Activated T-cell treated with anti-CD3 and anti-CD28 coated beads, Interleukin-2, amount 50 U/mL, for 72 hours (primary cell): ENCODE measurements at regions not wholly inside any gene's neighbourhood (a gene's known extent, or its start where the extent isn't known, plus 50 kb on each side); places are given as distances from the start of the nearest gene placed in this dataset.
"Not testable (repeated sequence)": the region's sequence is repeated elsewhere in the genome, so short reads cannot be mapped to it uniquely, and the experiment has no call there.

Experiments
- ATAC-seq, 2 donors: fragments of 150-1000 bp; cut with Tn5 transposase; replicated peaks in 1 of 2; 2 replicates each; pipeline ENCODE4 v1.10.0; 2021; ENCODE audit warnings: moderate library complexity in 2 of 2, mild to moderate bottlenecking in 1 of 2
- DNase-seq, 2 donors: peaks; one replicate each; pipeline ENCODE4 v3.0.0; 2021 to 2022; ENCODE audit warnings: mixed read lengths in 1 of 2
- H3K27ac Mint-ChIP-seq: one replicate; pipeline ENCODE4 v1.8.0; 2022; ENCODE audit warnings: mild to moderate bottlenecking, moderate library complexity, mixed read lengths
- H3K27me3 Mint-ChIP-seq: one replicate; pipeline ENCODE4 v1.8.0; 2022; ENCODE audit warnings: low read depth, mixed read lengths
- H3K36me3 Mint-ChIP-seq, 2 donors: one replicate each; pipeline ENCODE4 v1.8.0; 2022; ENCODE audit warnings: mixed read lengths in 2 of 2, mild to moderate bottlenecking in 1 of 2; ENCODE audit not compliant: insufficient read depth in 2 of 2
- H3K4me1 Mint-ChIP-seq: one replicate; pipeline ENCODE4 v1.8.0; 2022; ENCODE audit warnings: low read depth, mixed read lengths
- H3K4me3 Mint-ChIP-seq, 2 donors: one replicate each; pipeline ENCODE4 v1.8.0; 2022; ENCODE audit warnings: mild to moderate bottlenecking in 2 of 2, mixed read lengths in 2 of 2, moderate library complexity in 2 of 2
- H3K9me3 Mint-ChIP-seq, 2 donors: one replicate each; pipeline ENCODE4 v1.8.0; 2022; ENCODE audit warnings: mixed read lengths in 2 of 2

DNA sequence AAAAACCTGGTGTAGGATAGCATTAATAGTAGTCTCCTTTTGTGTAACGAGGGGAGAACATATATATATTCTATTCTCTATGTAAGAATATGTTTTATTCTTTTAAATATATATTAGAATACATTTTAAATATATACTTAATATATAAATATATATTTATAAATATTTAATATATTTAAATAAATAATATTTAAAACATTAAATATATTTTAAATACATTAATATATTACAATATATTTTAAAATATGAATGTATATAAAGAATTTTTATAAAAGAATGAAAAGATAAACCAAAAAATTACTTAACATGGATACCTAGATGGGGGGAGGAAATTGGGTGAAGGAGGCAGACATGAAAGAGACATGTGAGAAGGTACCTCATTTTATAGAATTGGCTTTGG, 53.0 kb upstream of the ZNF831 start:
- ATAC-seq = no peak
- no peaks in the 10 kb centered on the region for H3K36me3 Mint-ChIP-seq
- H3K27me3 Mint-ChIP-seq = no peaks in the 10 kb centered on the region
- H3K4me3 Mint-ChIP-seq = no peak overlapping the region
- no peaks in the 10 kb centered on the region for H3K4me1 Mint-ChIP-seq
- DNase-seq = no peak
- no peaks in the 10 kb centered on the region for H3K9me3 Mint-ChIP-seq
- no peak overlapping the region for H3K27ac Mint-ChIP-seq

DNA sequence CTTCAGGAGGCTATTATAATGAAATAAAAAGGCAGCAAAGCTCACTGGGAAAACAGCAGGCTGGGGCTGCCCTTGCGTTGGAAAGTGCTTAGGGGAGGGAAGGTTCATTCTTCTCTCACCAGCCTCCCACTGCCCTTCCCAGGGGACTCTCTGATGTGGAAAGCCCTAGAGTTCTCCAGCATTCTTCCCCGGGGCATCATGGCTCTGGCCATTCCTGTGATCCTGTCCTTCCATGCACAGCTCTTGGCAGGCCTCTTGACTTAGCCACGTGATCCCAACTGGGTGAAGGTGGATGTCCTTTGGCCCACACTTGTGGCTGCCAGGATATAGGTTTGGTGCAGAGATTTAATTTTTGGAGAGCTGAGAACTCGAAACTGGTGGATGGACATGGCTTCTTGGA, 58.0 kb upstream of the ZNF831 start:
- DNase-seq = no peak
- Mint-ChIP-seq H3K27ac (no peak overlapping the region), H3K9me3 (no peaks in the 10 kb centered on the region), H3K4me1 (peaks cover 24% of the 10 kb centered on the region), H3K36me3 (no peaks in the 10 kb centered on the region), H3K27me3 (no peaks in the 10 kb centered on the region), H3K4me3 (no peak overlapping the region)
- ATAC-seq = no peak

DNA sequence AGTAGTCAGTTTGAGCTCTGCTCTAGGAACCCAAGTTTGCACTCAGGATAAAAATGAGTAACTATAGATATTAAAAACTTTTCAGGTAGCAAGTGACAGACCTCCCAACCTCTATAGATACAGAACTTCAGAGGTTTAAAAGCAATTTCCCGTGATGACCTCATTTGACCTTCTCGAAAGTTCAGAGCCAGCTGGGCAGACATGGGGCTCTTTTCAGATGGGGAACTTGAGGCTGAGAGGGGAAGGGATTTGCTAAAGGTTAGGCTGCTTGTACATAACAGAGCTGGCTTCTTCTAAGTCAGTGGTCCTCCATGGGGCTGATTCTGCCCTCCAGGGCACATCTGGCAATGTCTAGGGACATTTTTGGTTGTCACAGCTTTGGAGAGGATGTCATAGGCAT, 58.8 kb upstream of the ZNF831 start:
- Mint-ChIP-seq H3K27ac (no peak overlapping the region), H3K36me3 (no peaks in the 10 kb centered on the region), H3K4me1 (peaks cover 24% of the 10 kb centered on the region)

DNA sequence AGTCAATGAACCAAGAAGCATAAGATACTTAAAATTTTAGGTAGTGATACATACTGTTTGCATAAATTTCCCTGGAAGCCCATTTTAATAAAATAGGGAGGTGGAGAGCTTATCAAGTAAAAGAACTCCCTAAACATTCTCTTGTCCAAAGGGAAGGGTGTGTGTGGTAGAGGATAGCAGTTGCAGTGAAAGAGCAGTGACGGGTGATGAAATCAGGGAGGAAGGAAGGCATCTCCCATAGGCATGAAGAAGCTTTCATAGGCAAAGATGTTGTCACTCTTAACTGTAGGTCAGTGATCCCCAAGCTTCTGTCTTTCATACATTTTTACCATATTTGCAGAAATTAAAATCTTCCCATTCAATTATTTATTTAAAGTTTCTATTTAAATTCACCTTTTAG, 60.0 kb upstream of the ZNF831 start:
- Mint-ChIP-seq H3K4me3 (peak overlapping the region in 1 of 2 donors; percentile 34), H3K27ac (peak overlapping the region; percentile 40)

More for the DNA sequence above, 58.8 kb upstream of the ZNF831 start:
- ATAC-seq (no peak), DNase-seq (no peak)
- Mint-ChIP-seq H3K4me3 (no peak overlapping the region), H3K9me3 (no peaks in the 10 kb centered on the region), H3K27me3 (no peaks in the 10 kb centered on the region)

GRCh38 chr20:59102841-59103299, 60.3 kb upstream of the PRELID3B start:
- Mint-ChIP-seq H3K9me3 (no peaks in the 10 kb centered on the region), H3K4me3 (peak overlapping the region; percentile 34 to 42)

More for the DNA sequence above, 60.0 kb upstream of the ZNF831 start:
- ATAC-seq (no peak), DNase-seq (no peak)
- Mint-ChIP-seq H3K27me3 (no peaks in the 10 kb centered on the region), H3K4me1 (peaks cover 24% of the 10 kb centered on the region), H3K9me3 (no peaks in the 10 kb centered on the region), H3K36me3 (no peaks in the 10 kb centered on the region)

GRCh38 chr20:59101961-59102360, 59.4 kb upstream of the PRELID3B start:
- Mint-ChIP-seq H3K9me3 (no peaks in the 10 kb centered on the region), H3K27ac (no peak overlapping the region), H3K4me1 (peaks cover 24% of the 10 kb centered on the region), H3K27me3 (no peaks in the 10 kb centered on the region), H3K36me3 (no peaks in the 10 kb centered on the region), H3K4me3 (no peak overlapping the region)
- no peak for ATAC-seq
- DNase-seq = no peak

More at GRCh38 chr20:59102841-59103299, 60.3 kb upstream of the PRELID3B start:
- peaks cover 24% of the 10 kb centered on the region for H3K4me1 Mint-ChIP-seq
- DNase-seq (no peak), ATAC-seq (peak; percentile 80 to 84)
- H3K36me3 Mint-ChIP-seq = no peaks in the 10 kb centered on the region
- H3K27ac Mint-ChIP-seq = peak overlapping the region; percentile 40
- no peaks in the 10 kb centered on the region for H3K27me3 Mint-ChIP-seq

- H3K27ac Mint-ChIP-seq, H3K36me3 Mint-ChIP-seq, H3K4me3 Mint-ChIP-seq, H3K27me3 Mint-ChIP-seq, DNase-seq, H3K9me3 Mint-ChIP-seq, ATAC-seq: not testable (repeated sequence)
- H3K4me1 Mint-ChIP-seq = peaks cover 22% of the 10 kb centered on the region
These were observed 57.3 kb upstream of the PRELID3B start for GRCh38 chr20:59099864-59100263.

DNA sequence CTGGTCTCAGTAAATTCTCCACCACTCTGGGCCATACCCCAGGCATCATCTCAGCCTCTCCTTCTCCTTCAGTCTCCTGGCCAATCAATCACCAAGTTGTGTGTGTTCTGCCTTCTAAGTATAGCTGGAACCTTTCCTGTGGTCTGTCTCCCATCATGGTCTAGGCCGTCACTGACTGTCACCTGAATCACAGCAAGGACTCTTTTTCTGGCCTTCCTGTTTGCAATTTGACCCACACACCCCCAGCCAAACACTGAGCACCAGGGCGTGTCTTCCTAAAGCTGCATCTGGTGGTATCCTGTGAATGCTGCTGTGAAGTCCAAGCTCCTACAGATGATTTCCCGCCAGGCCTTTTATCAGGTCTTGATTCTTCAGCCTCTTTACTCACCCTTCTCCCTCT, 52.6 kb upstream of the PRELID3B start:
- no peak for DNase-seq
- H3K4me3 Mint-ChIP-seq = no peak overlapping the region
- H3K27me3 Mint-ChIP-seq = no peaks in the 10 kb centered on the region
- H3K36me3 Mint-ChIP-seq = no peaks in the 10 kb centered on the region
- no peak overlapping the region for H3K27ac Mint-ChIP-seq
- H3K4me1 Mint-ChIP-seq = no peaks in the 10 kb centered on the region
- no peaks in the 10 kb centered on the region for H3K9me3 Mint-ChIP-seq
- no peak for ATAC-seq

- ATAC-seq = no peak
- H3K36me3 Mint-ChIP-seq = no peaks in the 10 kb centered on the region
- H3K4me3 Mint-ChIP-seq = no peak overlapping the region
- H3K27me3 Mint-ChIP-seq = no peaks in the 10 kb centered on the region
- DNase-seq = no peak
- H3K27ac Mint-ChIP-seq = no peak overlapping the region
- H3K4me1 Mint-ChIP-seq = no peaks in the 10 kb centered on the region
- H3K9me3 Mint-ChIP-seq = no peaks in the 10 kb centered on the region
These were observed 52.0 kb upstream of the PRELID3B start for GRCh38 chr20:59094576-59094975.
